GM10266 (cell line): ENCODE measurements at regions not wholly inside any gene's neighbourhood (a gene's known extent, or its start where the extent isn't known, plus 50 kb on each side); places are given as distances from the start of the nearest gene placed in this dataset.

Source experiments
- DNase-seq: peaks from one replicate; pipeline ENCODE4 v3.0.0; 2012; ENCODE audit errors: extremely low spot score
- TF ChIP-seq, protein P1 (sequence below): IDR thresholded peaks from 2 replicates; pipeline ENCODE4 v1.5.1; 2012; ENCODE audit warnings: mild to moderate bottlenecking, low read depth; ENCODE audit not compliant: control insufficient read depth, insufficient read depth; ENCODE audit errors: missing control alignments

DNA sequence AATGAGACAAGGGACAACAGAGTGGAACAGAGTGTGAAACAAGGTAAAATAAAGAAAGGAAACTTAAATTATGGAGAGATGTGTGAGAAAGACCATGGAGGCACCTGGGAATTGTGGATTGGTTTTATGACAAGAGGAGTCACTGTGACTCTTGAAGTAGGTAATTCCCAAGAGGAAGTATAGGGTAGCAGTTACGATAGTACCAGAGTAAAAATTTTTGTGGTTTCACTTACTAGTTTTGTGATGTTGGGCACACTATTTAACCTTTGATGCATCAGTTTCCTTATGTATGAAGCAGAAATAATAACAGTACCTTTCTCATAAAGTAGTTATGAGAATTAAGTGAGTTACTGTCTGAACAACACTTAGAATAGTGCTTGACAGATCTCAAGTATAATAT lies 267.9 kb upstream of the DPYD start:
- DNase-seq: no peak
- TF ChIP-seq, protein P1, sequence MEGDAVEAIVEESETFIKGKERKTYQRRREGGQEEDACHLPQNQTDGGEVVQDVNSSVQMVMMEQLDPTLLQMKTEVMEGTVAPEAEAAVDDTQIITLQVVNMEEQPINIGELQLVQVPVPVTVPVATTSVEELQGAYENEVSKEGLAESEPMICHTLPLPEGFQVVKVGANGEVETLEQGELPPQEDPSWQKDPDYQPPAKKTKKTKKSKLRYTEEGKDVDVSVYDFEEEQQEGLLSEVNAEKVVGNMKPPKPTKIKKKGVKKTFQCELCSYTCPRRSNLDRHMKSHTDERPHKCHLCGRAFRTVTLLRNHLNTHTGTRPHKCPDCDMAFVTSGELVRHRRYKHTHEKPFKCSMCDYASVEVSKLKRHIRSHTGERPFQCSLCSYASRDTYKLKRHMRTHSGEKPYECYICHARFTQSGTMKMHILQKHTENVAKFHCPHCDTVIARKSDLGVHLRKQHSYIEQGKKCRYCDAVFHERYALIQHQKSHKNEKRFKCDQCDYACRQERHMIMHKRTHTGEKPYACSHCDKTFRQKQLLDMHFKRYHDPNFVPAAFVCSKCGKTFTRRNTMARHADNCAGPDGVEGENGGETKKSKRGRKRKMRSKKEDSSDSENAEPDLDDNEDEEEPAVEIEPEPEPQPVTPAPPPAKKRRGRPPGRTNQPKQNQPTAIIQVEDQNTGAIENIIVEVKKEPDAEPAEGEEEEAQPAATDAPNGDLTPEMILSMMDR: no peak

DNA sequence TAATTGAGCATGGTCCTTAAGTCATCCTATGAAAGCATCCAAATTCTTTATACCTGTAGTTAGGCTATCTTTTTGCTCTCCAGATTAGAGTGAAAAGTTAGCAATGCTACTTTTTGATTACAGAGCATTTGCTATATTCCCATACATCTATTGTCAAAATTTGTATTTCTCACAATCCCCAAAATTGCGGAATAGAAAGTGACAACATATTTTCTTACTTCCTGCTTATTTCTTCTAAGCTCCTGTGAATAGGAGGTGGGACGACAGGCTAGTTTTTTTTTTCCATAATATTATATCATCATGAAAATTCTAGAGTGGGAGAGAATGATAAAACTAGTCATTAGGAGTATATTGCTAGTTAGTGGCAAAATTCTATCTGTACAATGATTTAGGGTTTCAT lies 264.0 kb upstream of the DPYD start:
- TF ChIP-seq, protein P1: no peak
- DNase-seq: no peak

DNA sequence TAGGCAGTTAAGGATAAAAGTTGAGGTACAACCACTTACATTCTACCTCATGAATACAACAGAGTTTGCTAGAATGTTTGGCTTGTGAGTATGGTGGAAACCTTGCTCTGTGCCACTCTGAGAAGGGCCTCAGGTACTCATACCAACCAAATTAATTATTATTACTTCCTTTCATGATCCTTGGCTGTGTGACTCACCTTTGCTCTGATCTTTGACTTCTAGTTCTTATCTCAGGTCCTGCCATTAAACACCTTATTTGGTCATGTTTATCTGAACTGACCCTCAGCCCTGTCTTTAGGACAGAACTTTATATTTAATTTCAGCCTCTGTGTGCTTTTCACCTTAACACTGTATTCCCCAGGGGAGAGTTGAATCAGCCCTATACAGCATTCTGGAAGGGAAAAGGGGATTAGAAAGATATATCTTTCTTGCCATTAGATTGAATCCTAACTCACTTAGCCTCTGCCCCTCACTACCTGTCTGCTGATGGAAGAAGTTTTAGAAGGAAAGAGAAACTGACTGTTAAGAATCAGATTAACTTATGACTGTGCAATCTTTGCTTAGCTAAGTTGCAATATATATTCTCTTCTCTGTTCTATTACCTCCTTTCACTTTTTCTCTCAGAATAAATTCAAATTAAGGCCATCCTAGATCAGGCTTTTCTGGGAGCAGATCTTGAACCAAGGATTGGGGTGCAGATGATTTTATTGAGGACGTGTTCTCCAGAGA lies 260.4 kb upstream of the DPYD start:
- DNase-seq: no peak
- TF ChIP-seq, protein P1: no peak

DNA sequence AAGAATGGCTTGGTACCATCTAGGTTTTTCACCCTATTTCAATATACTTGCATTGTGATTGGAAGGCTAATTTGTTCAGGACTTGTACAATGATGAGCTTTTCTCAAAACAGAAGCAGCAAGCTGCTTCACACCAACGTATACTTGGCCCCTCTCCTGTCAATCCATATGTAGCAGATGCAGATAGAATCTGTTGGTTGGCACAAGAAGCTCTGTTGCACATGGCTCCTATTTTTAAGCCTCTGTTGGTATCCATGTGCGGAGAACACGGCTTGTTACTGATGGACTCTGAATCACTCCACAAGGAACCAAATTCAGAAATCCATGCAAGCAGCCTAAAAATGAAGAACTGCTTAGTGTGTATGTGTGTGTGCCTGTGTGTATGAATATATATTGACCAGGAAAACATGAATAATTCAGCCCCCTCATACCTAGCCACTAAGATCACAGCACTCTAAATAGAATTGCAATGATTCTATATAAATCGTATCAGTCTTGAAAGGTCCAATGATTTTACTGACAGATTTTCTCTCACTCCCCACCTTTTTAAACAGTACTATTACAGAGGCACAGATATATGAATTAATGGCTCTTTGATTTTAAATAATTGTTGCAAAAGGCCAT lies 258.4 kb upstream of the DPYD start:
- TF ChIP-seq, protein P1: no peak

DNA sequence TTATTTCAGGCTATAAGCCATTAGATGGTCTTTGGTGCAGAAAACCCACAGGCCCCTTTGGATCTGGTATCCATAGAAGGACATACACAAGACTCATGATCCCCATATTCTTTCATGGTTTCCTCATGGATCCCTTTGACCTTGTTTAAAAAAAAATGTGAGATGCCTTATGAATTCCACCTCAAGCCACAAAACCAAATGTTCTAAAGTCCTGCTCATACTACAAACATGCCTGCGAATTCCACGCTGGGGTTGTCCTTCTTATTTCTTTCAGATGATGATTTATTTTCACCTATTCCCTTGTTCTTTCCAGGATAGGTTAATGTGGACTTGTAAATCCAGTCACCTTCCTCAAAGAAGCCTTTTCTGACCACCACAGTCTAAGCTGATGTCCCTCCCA lies 256.9 kb upstream of the DPYD start:
- TF ChIP-seq, protein P1: no peak
- DNase-seq: no peak

More for the DNA sequence above, 258.4 kb upstream of the DPYD start:
- no peak for DNase-seq

DNA sequence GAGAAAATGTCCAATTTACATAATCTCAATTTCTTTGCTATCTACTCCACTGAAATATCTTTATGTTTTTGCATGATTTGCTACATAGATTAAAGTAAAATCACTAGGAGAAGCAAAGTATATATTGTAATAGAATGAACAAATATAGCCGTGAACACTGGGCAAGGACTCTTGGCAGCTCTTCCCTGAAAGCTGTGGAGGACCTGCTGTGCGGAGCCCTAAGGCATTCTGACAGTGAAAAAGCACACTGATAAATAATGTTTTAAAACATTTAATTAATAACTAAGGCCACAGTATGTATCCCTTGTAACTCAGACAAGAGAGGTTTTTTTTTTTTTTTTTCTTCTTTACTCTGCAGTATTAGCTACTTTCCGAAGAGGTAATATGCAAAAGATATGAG lies 256.1 kb upstream of the DPYD start:
- DNase-seq: no peak
- TF ChIP-seq, protein P1: no peak

DNA sequence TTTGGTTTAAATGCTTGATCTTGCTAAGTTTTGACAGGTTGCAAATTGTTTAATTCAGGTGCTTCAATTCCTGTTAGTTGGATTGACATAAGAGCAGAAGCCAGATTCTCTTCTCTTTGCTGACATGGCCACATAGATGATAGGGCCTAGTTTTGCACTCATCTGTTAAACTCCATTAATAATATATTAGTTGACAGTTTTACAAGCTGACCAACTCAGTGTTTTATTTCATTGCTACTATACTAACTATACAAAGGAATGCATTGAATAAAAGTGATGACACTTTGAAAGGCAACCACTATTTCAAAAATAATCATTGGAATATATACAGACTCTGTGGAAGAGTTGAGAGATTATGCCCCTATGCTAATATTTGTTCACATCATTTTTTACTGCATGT lies 255.6 kb upstream of the DPYD start:
- TF ChIP-seq, protein P1: no peak
- no peak for DNase-seq
